Panc1 (cell line): ENCODE measurements at regions not wholly inside any gene's neighbourhood (a gene's known extent, or its start where the extent isn't known, plus 50 kb on each side); places are given as distances from the start of the nearest gene placed in this dataset.

Experiments used
- ATAC-seq: fragments of 200-7000 bp; cut with Tn5 transposase; 2 replicates; pipeline ENCODE4 v1.9.1; 2020; ENCODE audit warnings: mild to moderate bottlenecking, moderate library complexity
- BruUV-seq: library from RNA; stranded (reverse); fragments of 400-500 nt; replicated peaks from 2 replicates; lab custom pipeline; 2021; lab: Mats Ljungman, UMichigan
- CTCF ChIA-PET: fragments of 300-600 bp; sonication (Branson Sonifier 250); formaldehyde crosslinking; loops from one replicate; lab custom pipeline; 2022; ENCODE audit warnings: antibody characterized with exemption; lab: Charles Lee
- POLR2A ChIA-PET: fragments of 300-600 bp; sonication (Branson Sonifier 250); formaldehyde crosslinking; loops from one replicate; lab custom pipeline; 2022; ENCODE audit warnings: antibody characterized with exemption; lab: Charles Lee
- DNase-seq: peaks from one replicate; pipeline ENCODE4 v3.0.0-alpha.2; 2010; ENCODE audit warnings: low read depth, low spot score
- H3K27ac ChIP-seq: 2 replicates; pipeline ENCODE4 v1.5.1; 2011; ENCODE audit warnings: mild to moderate bottlenecking, low read length, inconsistent platforms
- H3K27me3 ChIP-seq: fragments of 200-500 bp; sonication (Bioruptor generic); 2 replicates; pipeline ENCODE4 v1.6.0; 2014; ENCODE audit warnings: low read length, inconsistent platforms; ENCODE audit not compliant: control insufficient read depth, insufficient read depth
- H3K36me3 ChIP-seq: fragments of 200-500 bp; sonication (Bioruptor generic); 2 replicates; pipeline ENCODE4 v1.5.1; 2014; ENCODE audit warnings: inconsistent platforms, mild to moderate bottlenecking, low read length, moderate library complexity; ENCODE audit not compliant: control insufficient read depth, insufficient read depth
- H3K4me1 ChIP-seq: 2 replicates; pipeline ENCODE4 v1.5.1; 2011; ENCODE audit warnings: inconsistent platforms, mild to moderate bottlenecking, low read length, moderate library complexity; ENCODE audit not compliant: control insufficient read depth, insufficient read depth
- H3K4me3 ChIP-seq, 2 experiments: 2 replicates each; pipeline ENCODE4 v1.5.1; 2011 to 2012; ENCODE audit warnings: low read depth in 2 of 2, low read length in 2 of 2, mild to moderate bottlenecking in 2 of 2, inconsistent platforms in 1 of 2, moderate library complexity in 1 of 2
- H3K9me3 ChIP-seq: fragments of 200-500 bp; sonication (Bioruptor generic); 2 replicates; pipeline ENCODE4 v1.5.1; 2014; ENCODE audit warnings: low read depth, mild to moderate bottlenecking, inconsistent platforms, low read length, moderate library complexity; ENCODE audit not compliant: control insufficient read depth, insufficient read depth
- POLR2AphosphoS5 ChIP-seq: IDR thresholded peaks from 2 replicates; pipeline ENCODE4 v1.6.1; 2012; ENCODE audit warnings: mild to moderate bottlenecking, low read depth, low read length, moderate library complexity
- SIN3A ChIP-seq: IDR thresholded peaks from 2 replicates; pipeline ENCODE4 v1.6.1; 2012; ENCODE audit warnings: low read depth, mild to moderate bottlenecking, low read length, moderate library complexity, borderline replicate concordance; ENCODE audit not compliant: insufficient read depth
- TCF7L2 ChIP-seq: IDR thresholded peaks from 2 replicates; pipeline ENCODE4 v1.6.1; 2011; ENCODE audit warnings: mild to moderate bottlenecking, low read depth, low read length, inconsistent platforms
- in situ Hi-C: cut with HindIII; loops from 2 replicates; pipeline ENCODE4 v1.10.0; 2016; ENCODE audit warnings: low sequenced_read_pairs, low pct_unique_long_range_greater_than_20kb
- intact Hi-C: fragments of 100-400 bp; cut with micrococcal nuclease; formaldehyde crosslinking; loops from one replicate; pipeline ENCODE4 v1.10.0; 2022; ENCODE audit not compliant: unreplicated experiment
- TF ChIP-seq, protein P1 (sequence below): fragments of 450-650 bp; IDR thresholded peaks from 2 replicates; pipeline ENCODE4 v1.5.1; 2017; ENCODE audit warnings: mild to moderate bottlenecking
- TF ChIP-seq, protein P2 (sequence below), 2 experiments: IDR thresholded peaks; 2 replicates each; pipeline ENCODE4 v1.6.1; 2011 to 2012; ENCODE audit warnings: low read depth in 2 of 2, control low read depth in 1 of 2, low read length in 1 of 2, mild to moderate bottlenecking in 1 of 2, moderate library complexity in 1 of 2; ENCODE audit not compliant: insufficient read depth in 1 of 2

DNA sequence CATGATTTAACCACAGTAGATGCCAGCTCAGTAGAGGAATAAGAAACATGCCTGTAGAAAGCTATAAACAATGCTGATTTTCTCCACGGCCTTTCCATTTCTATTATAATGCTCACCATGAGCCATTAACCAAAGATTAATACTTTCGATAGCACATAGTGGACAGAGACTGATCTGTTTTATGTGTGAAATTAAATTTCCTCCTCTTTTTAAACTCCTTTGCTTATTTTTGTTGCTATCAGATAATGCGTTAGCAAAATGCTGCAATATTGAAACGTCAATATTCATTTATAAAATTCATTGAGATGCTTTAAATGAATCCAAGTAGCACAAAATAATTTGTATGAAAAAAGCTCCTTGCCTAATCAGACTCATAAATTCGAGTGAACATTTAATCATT lies 1807.9 kb downstream of the MRPL39 start:
- Histone ChIP-seq H3K9me3 (no peaks in the 10 kb centered on the region), H3K27ac (no peak overlapping the region), H3K4me3 (no peak overlapping the region), H3K27me3 (no peaks in the 10 kb centered on the region), H3K4me1 (no peaks in the 10 kb centered on the region), H3K36me3 (no peaks in the 10 kb centered on the region)
- BruUV-seq: no TSS peak
- in situ Hi-C loops: no loop called here
- ChIA-PET POLR2A (no interaction called here), CTCF (no interaction called here)
- intact Hi-C loops: no loop called here
- ATAC-seq: no peak
- no peak for TF ChIP-seq POLR2AphosphoS5
- TF ChIP-seq, protein P1, sequence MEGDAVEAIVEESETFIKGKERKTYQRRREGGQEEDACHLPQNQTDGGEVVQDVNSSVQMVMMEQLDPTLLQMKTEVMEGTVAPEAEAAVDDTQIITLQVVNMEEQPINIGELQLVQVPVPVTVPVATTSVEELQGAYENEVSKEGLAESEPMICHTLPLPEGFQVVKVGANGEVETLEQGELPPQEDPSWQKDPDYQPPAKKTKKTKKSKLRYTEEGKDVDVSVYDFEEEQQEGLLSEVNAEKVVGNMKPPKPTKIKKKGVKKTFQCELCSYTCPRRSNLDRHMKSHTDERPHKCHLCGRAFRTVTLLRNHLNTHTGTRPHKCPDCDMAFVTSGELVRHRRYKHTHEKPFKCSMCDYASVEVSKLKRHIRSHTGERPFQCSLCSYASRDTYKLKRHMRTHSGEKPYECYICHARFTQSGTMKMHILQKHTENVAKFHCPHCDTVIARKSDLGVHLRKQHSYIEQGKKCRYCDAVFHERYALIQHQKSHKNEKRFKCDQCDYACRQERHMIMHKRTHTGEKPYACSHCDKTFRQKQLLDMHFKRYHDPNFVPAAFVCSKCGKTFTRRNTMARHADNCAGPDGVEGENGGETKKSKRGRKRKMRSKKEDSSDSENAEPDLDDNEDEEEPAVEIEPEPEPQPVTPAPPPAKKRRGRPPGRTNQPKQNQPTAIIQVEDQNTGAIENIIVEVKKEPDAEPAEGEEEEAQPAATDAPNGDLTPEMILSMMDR: no peak
- TF ChIP-seq, protein P2, sequence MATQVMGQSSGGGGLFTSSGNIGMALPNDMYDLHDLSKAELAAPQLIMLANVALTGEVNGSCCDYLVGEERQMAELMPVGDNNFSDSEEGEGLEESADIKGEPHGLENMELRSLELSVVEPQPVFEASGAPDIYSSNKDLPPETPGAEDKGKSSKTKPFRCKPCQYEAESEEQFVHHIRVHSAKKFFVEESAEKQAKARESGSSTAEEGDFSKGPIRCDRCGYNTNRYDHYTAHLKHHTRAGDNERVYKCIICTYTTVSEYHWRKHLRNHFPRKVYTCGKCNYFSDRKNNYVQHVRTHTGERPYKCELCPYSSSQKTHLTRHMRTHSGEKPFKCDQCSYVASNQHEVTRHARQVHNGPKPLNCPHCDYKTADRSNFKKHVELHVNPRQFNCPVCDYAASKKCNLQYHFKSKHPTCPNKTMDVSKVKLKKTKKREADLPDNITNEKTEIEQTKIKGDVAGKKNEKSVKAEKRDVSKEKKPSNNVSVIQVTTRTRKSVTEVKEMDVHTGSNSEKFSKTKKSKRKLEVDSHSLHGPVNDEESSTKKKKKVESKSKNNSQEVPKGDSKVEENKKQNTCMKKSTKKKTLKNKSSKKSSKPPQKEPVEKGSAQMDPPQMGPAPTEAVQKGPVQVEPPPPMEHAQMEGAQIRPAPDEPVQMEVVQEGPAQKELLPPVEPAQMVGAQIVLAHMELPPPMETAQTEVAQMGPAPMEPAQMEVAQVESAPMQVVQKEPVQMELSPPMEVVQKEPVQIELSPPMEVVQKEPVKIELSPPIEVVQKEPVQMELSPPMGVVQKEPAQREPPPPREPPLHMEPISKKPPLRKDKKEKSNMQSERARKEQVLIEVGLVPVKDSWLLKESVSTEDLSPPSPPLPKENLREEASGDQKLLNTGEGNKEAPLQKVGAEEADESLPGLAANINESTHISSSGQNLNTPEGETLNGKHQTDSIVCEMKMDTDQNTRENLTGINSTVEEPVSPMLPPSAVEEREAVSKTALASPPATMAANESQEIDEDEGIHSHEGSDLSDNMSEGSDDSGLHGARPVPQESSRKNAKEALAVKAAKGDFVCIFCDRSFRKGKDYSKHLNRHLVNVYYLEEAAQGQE (IDR thresholded peaks at IDR 0.05; ENCODE audit: insufficient read depth in 1 of 2, low read depth in 2 of 2, low read length in 1 of 2): no peak
- TF ChIP-seq TCF7L2: no peak
- no peak for TF ChIP-seq SIN3A
- DNase-seq: no peak

DNA sequence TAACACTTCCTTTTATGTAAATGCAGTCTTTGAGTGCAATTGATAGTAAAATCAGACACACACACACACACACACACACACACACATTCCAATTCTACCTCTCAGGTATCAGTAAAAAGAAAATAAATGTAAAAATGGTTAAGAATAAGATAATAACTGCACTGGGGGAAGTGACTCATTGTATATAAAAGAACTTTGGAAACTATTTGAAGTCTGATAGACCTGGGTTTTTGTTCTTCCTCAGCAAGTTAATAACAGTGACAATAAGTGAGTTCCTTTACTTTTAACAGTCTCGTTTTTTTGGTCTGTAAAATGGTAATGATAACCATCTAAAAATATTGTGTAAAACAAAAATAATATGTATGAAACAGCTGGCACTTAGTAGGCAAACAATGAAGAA lies 1815.0 kb downstream of the MRPL39 start:
- ATAC-seq (no peak), DNase-seq (no peak)
- TF ChIP-seq, protein P2 (IDR thresholded peaks at IDR 0.05; ENCODE audit: insufficient read depth in 1 of 2, low read depth in 2 of 2, low read length in 1 of 2): no peak
- TF ChIP-seq POLR2AphosphoS5: no peak
- TF ChIP-seq, protein P1: no peak
- TF ChIP-seq SIN3A: no peak
- no peak for TF ChIP-seq TCF7L2
- intact Hi-C loops: no loop called here
- POLR2A ChIA-PET: no interaction called here
- Histone ChIP-seq H3K4me1 (no peaks in the 10 kb centered on the region), H3K27ac (no peak overlapping the region), H3K36me3 (no peaks in the 10 kb centered on the region), H3K9me3 (no peaks in the 10 kb centered on the region), H3K27me3 (no peaks in the 10 kb centered on the region), H3K4me3 (no peak overlapping the region)
- CTCF ChIA-PET: no interaction called here
- no TSS peak for BruUV-seq
- in situ Hi-C loops: no loop called here
